Neuron (in vitro differentiated cells): ENCODE measurements at regions not wholly inside any gene's neighbourhood (a gene's known extent, or its start where the extent isn't known, plus 50 kb on each side); places are given as distances from the start of the nearest gene placed in this dataset.

Source experiments
- H2AFZ ChIP-seq: one replicate; pipeline ENCODE4 v1.6.1; 2013; ENCODE audit warnings: low read depth, mild to moderate bottlenecking, inconsistent platforms, low read length, moderate library complexity
- H3K27me3 ChIP-seq: one replicate; pipeline ENCODE4 v1.6.1; 2013; ENCODE audit warnings: low read length; ENCODE audit not compliant: insufficient read depth
- H3K36me3 ChIP-seq: one replicate; pipeline ENCODE4 v1.6.1; 2013; ENCODE audit warnings: low read length; ENCODE audit not compliant: insufficient read depth
- H3K4me1 ChIP-seq: one replicate; pipeline ENCODE4 v1.6.1; 2013; ENCODE audit warnings: low read length; ENCODE audit not compliant: insufficient read depth
- H3K4me3 ChIP-seq: 2 replicates; pipeline ENCODE4 v1.5.1; 2013; ENCODE audit warnings: mild to moderate bottlenecking, low read length, moderate library complexity
- H3K9me3 ChIP-seq: one replicate; pipeline ENCODE4 v1.6.1; 2013; ENCODE audit warnings: low read length

- no peaks in the 10 kb centered on the region for H3K27me3 ChIP-seq
- H3K4me1 ChIP-seq = no peaks in the 10 kb centered on the region
- no peak overlapping the region for H3K4me3 ChIP-seq
- no peaks in the 10 kb centered on the region for H3K36me3 ChIP-seq
- H2AFZ ChIP-seq = no peak overlapping the region
- no peaks in the 10 kb centered on the region for H3K9me3 ChIP-seq
These were observed 321.3 kb upstream of the LMO3 start for GRCh38 chr12:16927259-16927658.

- Histone ChIP-seq H3K9me3 (no peaks in the 10 kb centered on the region), H3K4me1 (no peaks in the 10 kb centered on the region), H3K4me3 (no peak overlapping the region), H2AFZ (no peak overlapping the region), H3K27me3 (no peaks in the 10 kb centered on the region), H3K36me3 (no peaks in the 10 kb centered on the region)
These were observed 314.5 kb upstream of the LMO3 start for GRCh38 chr12:16920451-16920850.

GRCh38 chr12:16919551-16919950 is 313.6 kb upstream of the LMO3 start:
- Histone ChIP-seq H3K9me3 (no peaks in the 10 kb centered on the region), H3K36me3 (no peaks in the 10 kb centered on the region), H3K4me1 (no peaks in the 10 kb centered on the region), H3K4me3 (no peak overlapping the region), H3K27me3 (no peaks in the 10 kb centered on the region), H2AFZ (no peak overlapping the region)

GRCh38 chr12:16914853-16915252 is 308.9 kb upstream of the LMO3 start:
- H3K9me3 ChIP-seq = no peaks in the 10 kb centered on the region

GRCh38 chr12:16913832-16914490 is 308.0 kb upstream of the LMO3 start:
- no peak overlapping the region for H2AFZ ChIP-seq
- H3K27me3 ChIP-seq = no peaks in the 10 kb centered on the region
- no peaks in the 10 kb centered on the region for H3K4me1 ChIP-seq
- no peak overlapping the region for H3K4me3 ChIP-seq
- no peaks in the 10 kb centered on the region for H3K36me3 ChIP-seq
- no peaks in the 10 kb centered on the region for H3K9me3 ChIP-seq

More at GRCh38 chr12:16914853-16915252, 308.9 kb upstream of the LMO3 start:
- no peaks in the 10 kb centered on the region for H3K27me3 ChIP-seq
- H3K4me3 ChIP-seq = no peak overlapping the region
- H2AFZ ChIP-seq = no peak overlapping the region
- no peaks in the 10 kb centered on the region for H3K36me3 ChIP-seq
- H3K4me1 ChIP-seq = no peaks in the 10 kb centered on the region

- Histone ChIP-seq H2AFZ (no peak overlapping the region), H3K9me3 (no peaks in the 10 kb centered on the region), H3K36me3 (no peaks in the 10 kb centered on the region), H3K4me1 (no peaks in the 10 kb centered on the region), H3K27me3 (no peaks in the 10 kb centered on the region), H3K4me3 (no peak overlapping the region)
These were observed 296.0 kb upstream of the LMO3 start for GRCh38 chr12:16901946-16902345.

GRCh38 chr12:16893426-16893825 is 287.5 kb upstream of the LMO3 start:
- Histone ChIP-seq H3K4me3 (no peak overlapping the region), H3K9me3 (no peaks in the 10 kb centered on the region), H3K36me3 (no peaks in the 10 kb centered on the region), H3K4me1 (no peaks in the 10 kb centered on the region), H3K27me3 (no peaks in the 10 kb centered on the region), H2AFZ (no peak overlapping the region)

GRCh38 chr12:16891673-16892072 is 285.7 kb upstream of the LMO3 start:
- Histone ChIP-seq H2AFZ (no peak overlapping the region), H3K4me3 (no peak overlapping the region), H3K36me3 (no peaks in the 10 kb centered on the region), H3K27me3 (no peaks in the 10 kb centered on the region), H3K4me1 (no peaks in the 10 kb centered on the region), H3K9me3 (no peaks in the 10 kb centered on the region)

- Histone ChIP-seq H3K27me3 (no peaks in the 10 kb centered on the region), H3K4me3 (no peak overlapping the region), H3K36me3 (no peaks in the 10 kb centered on the region)
These were observed 278.9 kb upstream of the LMO3 start for GRCh38 chr12:16884819-16885218.

GRCh38 chr12:16884056-16884455 is 278.1 kb upstream of the LMO3 start:
- H3K4me3 ChIP-seq = no peak overlapping the region
- no peaks in the 10 kb centered on the region for H3K27me3 ChIP-seq
- H2AFZ ChIP-seq = no peak overlapping the region
- no peaks in the 10 kb centered on the region for H3K36me3 ChIP-seq
- H3K9me3 ChIP-seq = no peaks in the 10 kb centered on the region
- no peaks in the 10 kb centered on the region for H3K4me1 ChIP-seq

More at GRCh38 chr12:16884819-16885218, 278.9 kb upstream of the LMO3 start:
- Histone ChIP-seq H2AFZ (no peak overlapping the region), H3K4me1 (no peaks in the 10 kb centered on the region), H3K9me3 (no peaks in the 10 kb centered on the region)

GRCh38 chr12:16881986-16882570 is 276.1 kb upstream of the LMO3 start:
- no peaks in the 10 kb centered on the region for H3K9me3 ChIP-seq
- H2AFZ ChIP-seq = no peak overlapping the region
- no peaks in the 10 kb centered on the region for H3K4me1 ChIP-seq
- H3K27me3 ChIP-seq = no peaks in the 10 kb centered on the region
- H3K4me3 ChIP-seq = no peak overlapping the region
- no peaks in the 10 kb centered on the region for H3K36me3 ChIP-seq

GRCh38 chr12:16880864-16881285 is 274.9 kb upstream of the LMO3 start:
- H3K27me3 ChIP-seq = no peaks in the 10 kb centered on the region
- no peak overlapping the region for H3K4me3 ChIP-seq
- no peaks in the 10 kb centered on the region for H3K36me3 ChIP-seq
- no peaks in the 10 kb centered on the region for H3K9me3 ChIP-seq
- no peak overlapping the region for H2AFZ ChIP-seq
- H3K4me1 ChIP-seq = no peaks in the 10 kb centered on the region

GRCh38 chr12:16870845-16871244 is 264.9 kb upstream of the LMO3 start:
- no peaks in the 10 kb centered on the region for H3K36me3 ChIP-seq
- H3K4me3 ChIP-seq = no peak overlapping the region
- H3K4me1 ChIP-seq = no peaks in the 10 kb centered on the region
- no peaks in the 10 kb centered on the region for H3K27me3 ChIP-seq
- no peaks in the 10 kb centered on the region for H3K9me3 ChIP-seq
- no peak overlapping the region for H2AFZ ChIP-seq

- Histone ChIP-seq H3K36me3 (no peaks in the 10 kb centered on the region), H3K9me3 (no peaks in the 10 kb centered on the region), H3K27me3 (no peaks in the 10 kb centered on the region), H3K4me1 (no peaks in the 10 kb centered on the region), H3K4me3 (no peak overlapping the region), H2AFZ (no peak overlapping the region)
These were observed 257.8 kb upstream of the LMO3 start for GRCh38 chr12:16863742-16864141.
